ENCODE measurements at regions not wholly inside any gene's neighbourhood (a gene's known extent, or its start where the extent isn't known, plus 50 kb on each side); places are given as distances from the start of the nearest gene placed in this dataset.

- Histone ChIP-seq H3K4me1 (ENCODE audit: low read depth, poor library complexity, severe bottlenecking) (peaks cover 14% of the 10 kb centered on the region), H3K4me2 (no peak overlapping the region), H4K20me1 (ENCODE audit: insufficient read depth) (no peaks in the 10 kb centered on the region), H3K27me3 (ENCODE audit: insufficient read depth, low read depth) (no peaks in the 10 kb centered on the region), H3K27ac (no peak overlapping the region), H2AFZ (ENCODE audit: low read depth) (no peak overlapping the region), H3K36me3 (ENCODE audit: insufficient read depth) (no peaks in the 10 kb centered on the region), H3K4me3 (IDR thresholded peaks at IDR 0.05; ENCODE audit: insufficient read depth, low read depth, low read length) (no peak overlapping the region), H3K9ac (no peak overlapping the region), H3K79me2 (ENCODE audit: insufficient read depth, low read depth) (no peaks in the 10 kb centered on the region)
- no peak for TF ChIP-seq CTCF (conservative IDR thresholded peaks at IDR 0.05; ENCODE audit: low read depth, low read length)
Measured at GRCh38 chr20:9911519-9911918, 72.6 kb upstream of the PAK5 start.

- H3K4me3 ChIP-seq (IDR thresholded peaks at IDR 0.05; ENCODE audit: insufficient read depth, low read depth, low read length): no peak overlapping the region
- H3K36me3 ChIP-seq (ENCODE audit: insufficient read depth): no peaks in the 10 kb centered on the region
- no peaks in the 10 kb centered on the region for H4K20me1 ChIP-seq (ENCODE audit: insufficient read depth)
- no peak overlapping the region for H3K9ac ChIP-seq
- no peak overlapping the region for H2AFZ ChIP-seq (ENCODE audit: low read depth)
- peaks cover 10% of the 10 kb centered on the region for H3K4me1 ChIP-seq (ENCODE audit: low read depth, poor library complexity, severe bottlenecking)
- H3K79me2 ChIP-seq (ENCODE audit: insufficient read depth, low read depth): no peaks in the 10 kb centered on the region
- H3K27ac ChIP-seq: no peak overlapping the region
- no peak for TF ChIP-seq CTCF (conservative IDR thresholded peaks at IDR 0.05; ENCODE audit: low read depth, low read length)
- no peaks in the 10 kb centered on the region for H3K27me3 ChIP-seq (ENCODE audit: insufficient read depth, low read depth)
- H3K4me2 ChIP-seq: no peak overlapping the region
Measured at GRCh38 chr20:9909167-9909566, 70.3 kb upstream of the PAK5 start.

GRCh38 chr20:9903048-9903655, 64.3 kb upstream of the PAK5 start:
- no peaks in the 10 kb centered on the region for H3K27me3 ChIP-seq (ENCODE audit: insufficient read depth, low read depth)
- no peak overlapping the region for H3K4me3 ChIP-seq (IDR thresholded peaks at IDR 0.05; ENCODE audit: insufficient read depth, low read depth, low read length)
- no peak overlapping the region for H3K27ac ChIP-seq

GRCh38 chr20:9889270-9889981, 50.5 kb upstream of the PAK5 start:
- Histone ChIP-seq H3K4me2 (peak overlapping the region; percentile 50), H3K27ac (peak overlapping the region; percentile 38; the same call in 1 of the 2 replicates)
- TF ChIP-seq CTCF (conservative IDR thresholded peaks at IDR 0.05; ENCODE audit: low read depth, low read length): no peak

More at GRCh38 chr20:9903048-9903655, 64.3 kb upstream of the PAK5 start:
- TF ChIP-seq CTCF (conservative IDR thresholded peaks at IDR 0.05; ENCODE audit: low read depth, low read length): peak; percentile 47
- no peaks in the 10 kb centered on the region for H3K4me1 ChIP-seq (ENCODE audit: low read depth, poor library complexity, severe bottlenecking)
- no peaks in the 10 kb centered on the region for H3K36me3 ChIP-seq (ENCODE audit: insufficient read depth)
- H2AFZ ChIP-seq (ENCODE audit: low read depth): no peak overlapping the region
- H3K9ac ChIP-seq: no peak overlapping the region
- no peaks in the 10 kb centered on the region for H4K20me1 ChIP-seq (ENCODE audit: insufficient read depth)
- H3K79me2 ChIP-seq (ENCODE audit: insufficient read depth, low read depth): no peaks in the 10 kb centered on the region
- no peak overlapping the region for H3K4me2 ChIP-seq

More at GRCh38 chr20:9889270-9889981, 50.5 kb upstream of the PAK5 start:
- Histone ChIP-seq H4K20me1 (ENCODE audit: insufficient read depth) (no peaks in the 10 kb centered on the region), H3K9ac (peak overlapping the region; percentile 49; the same call in 1 of the 2 replicates), H2AFZ (ENCODE audit: low read depth) (peak overlapping the region; percentile 78), H3K79me2 (ENCODE audit: insufficient read depth, low read depth) (no peaks in the 10 kb centered on the region), H3K27me3 (ENCODE audit: insufficient read depth, low read depth) (no peaks in the 10 kb centered on the region), H3K36me3 (ENCODE audit: insufficient read depth) (no peaks in the 10 kb centered on the region), H3K4me1 (ENCODE audit: low read depth, poor library complexity, severe bottlenecking) (no peaks in the 10 kb centered on the region), H3K4me3 (IDR thresholded peaks at IDR 0.05; ENCODE audit: insufficient read depth, low read depth, low read length) (no peak overlapping the region)
